ENCODE measurements at regions not wholly inside any gene's neighbourhood (a gene's known extent, or its start where the extent isn't known, plus 50 kb on each side); places are given as distances from the start of the nearest gene placed in this dataset.
"Not testable (repeated sequence)": the region's sequence is repeated elsewhere in the genome, so short reads cannot be mapped to it uniquely, and the experiment has no call there.

- DNase-seq (ENCODE audit: low spot score) = no peak
Observed at GRCh38 chr5:176747670-176748072, 62.7 kb upstream of the UNC5A start.

GRCh38 chr5:176748073-176748966 lies 62.0 kb upstream of the UNC5A start:
- peak; percentile 7 for DNase-seq (ENCODE audit: low spot score)

GRCh38 chr5:176748967-176749935 lies 61.1 kb upstream of the UNC5A start:
- DNase-seq (ENCODE audit: low spot score) = no peak

- DNase-seq (ENCODE audit: low spot score) = no peak
Observed at GRCh38 chr5:176750144-176750543, 60.2 kb upstream of the UNC5A start.

GRCh38 chr5:176754376-176754973 lies 55.9 kb upstream of the UNC5A start:
- no peak for DNase-seq (ENCODE audit: low spot score)

- not testable (repeated sequence) for DNase-seq (ENCODE audit: low spot score)
Observed at GRCh38 chr5:176755593-176755992, 54.8 kb upstream of the UNC5A start.

- DNase-seq (ENCODE audit: low spot score) = not testable (repeated sequence)
Observed at GRCh38 chr5:176757569-176757968, 52.8 kb upstream of the UNC5A start.

All from COLO829 (cell line).